ENCODE measurements at regions not wholly inside any gene's neighbourhood (a gene's known extent, or its start where the extent isn't known, plus 50 kb on each side); places are given as distances from the start of the nearest gene placed in this dataset.

- TF ChIP-seq CTCF (IDR thresholded peaks at IDR 0.05) (no peak), POLR2AphosphoS5 (IDR thresholded peaks at IDR 0.05) (no peak)
Measured at GRCh38 chr21:15252431-15252830, 187.6 kb upstream of the NRIP1 start.

All from prostate gland (tissue), 2 donors.